A673 (cell line): ENCODE measurements at regions not wholly inside any gene's neighbourhood (a gene's known extent, or its start where the extent isn't known, plus 50 kb on each side); places are given as distances from the start of the nearest gene placed in this dataset.

ENCODE experiments used
- BruUV-seq: library from RNA; stranded (reverse); fragments of 400-500 nt; replicated peaks from 2 replicates; lab custom pipeline; 2021; lab: Mats Ljungman, UMichigan
- CTCF ChIA-PET: fragments of 300-600 bp; sonication (Branson Sonifier 250); formaldehyde crosslinking; loops from one replicate; lab custom pipeline; 2022; ENCODE audit warnings: antibody characterized with exemption; lab: Charles Lee
- POLR2A ChIA-PET: fragments of 300-600 bp; sonication (Branson Sonifier 250); formaldehyde crosslinking; loops from one replicate; lab custom pipeline; 2022; ENCODE audit warnings: antibody characterized with exemption; ENCODE audit not compliant: low non-redundant PET; lab: Charles Lee
- DNase-seq: peaks from one replicate; pipeline ENCODE4 v3.0.0-alpha.2; 2015; ENCODE audit warnings: low spot score
- H3K27ac ChIP-seq: fragments of 200-600 bp; sonication (generic); 2 replicates; pipeline ENCODE4 v1.5.1; 2016; ENCODE audit warnings: mixed run types, low read depth, mild to moderate bottlenecking, mixed read lengths, antibody characterized with exemption, low read length; ENCODE audit not compliant: poor library complexity, severe bottlenecking
- H3K27me3 ChIP-seq: fragments of 200-600 bp; sonication (generic); replicated peaks from 2 replicates; pipeline ENCODE4 v1.6.1; 2017; ENCODE audit warnings: mixed run types, low read depth, mild to moderate bottlenecking, mixed read lengths, antibody characterized with exemption, low read length; ENCODE audit not compliant: insufficient read depth, poor library complexity
- H3K36me3 ChIP-seq: fragments of 200-600 bp; sonication (generic); 2 replicates; pipeline ENCODE4 v1.6.1; 2016; ENCODE audit warnings: mixed run types, mild to moderate bottlenecking, mixed read lengths, antibody characterized with exemption, low read length; ENCODE audit not compliant: insufficient read depth, poor library complexity, severe bottlenecking
- H3K4me1 ChIP-seq: fragments of 200-600 bp; sonication (generic); 2 replicates; pipeline ENCODE4 v1.6.1; 2017; ENCODE audit warnings: mixed run types, mild to moderate bottlenecking, mixed read lengths, antibody characterized with exemption, low read length; ENCODE audit not compliant: insufficient read depth, poor library complexity, severe bottlenecking
- H3K4me3 ChIP-seq: fragments of 200-600 bp; sonication (generic); 2 replicates; pipeline ENCODE4 v1.5.1; 2016; ENCODE audit warnings: low read depth, mixed run types, mild to moderate bottlenecking, mixed read lengths, low read length; ENCODE audit not compliant: poor library complexity, severe bottlenecking
- H3K9me3 ChIP-seq: fragments of 200-600 bp; sonication (generic); 2 replicates; pipeline ENCODE4 v1.6.1; 2016; ENCODE audit warnings: mixed run types, low read depth, mild to moderate bottlenecking, mixed read lengths, antibody characterized with exemption, low read length; ENCODE audit not compliant: poor library complexity, severe bottlenecking
- CTCF ChIP-seq: fragments of 300-800, 200-600 bp; sonication (generic); conservative IDR thresholded peaks from 2 replicates; pipeline ENCODE4 v1.5.1; 2017; ENCODE audit warnings: low read depth, mild to moderate bottlenecking, antibody characterized with exemption, low read length, moderate library complexity, mixed read lengths
- EZH2 ChIP-seq: fragments of 200-600 bp; sonication (generic); IDR thresholded peaks from 2 replicates; pipeline ENCODE4 v1.6.1; 2017; ENCODE audit warnings: borderline replicate concordance, low read depth, mild to moderate bottlenecking, mixed read lengths, antibody characterized with exemption, low read length; ENCODE audit not compliant: poor library complexity, severe bottlenecking
- intact Hi-C: fragments of 100-400 bp; cut with micrococcal nuclease; formaldehyde crosslinking; loops from one replicate; pipeline ENCODE4 v1.10.0; 2022; ENCODE audit not compliant: unreplicated experiment

DNA sequence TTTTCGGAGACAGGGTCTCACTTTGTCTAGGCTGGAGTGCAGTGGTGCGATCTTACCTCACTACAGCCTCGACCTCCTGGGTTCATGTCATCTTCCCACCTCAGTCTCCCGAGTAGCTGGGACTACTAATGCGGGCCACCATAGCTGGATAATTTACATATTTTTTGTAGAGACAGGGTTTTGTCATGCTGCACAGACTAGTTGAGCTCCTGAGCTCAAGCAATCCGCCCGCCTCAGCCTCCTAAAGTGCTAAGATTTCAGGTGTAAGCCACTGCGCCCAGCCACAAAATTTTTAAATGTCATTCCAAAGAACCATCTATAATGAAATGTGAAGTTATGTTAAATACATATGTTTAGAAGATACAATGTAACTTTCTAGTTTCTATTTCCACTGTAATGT, 4747.7 kb upstream of the OR11H1 start:
- H3K27ac ChIP-seq: no peak overlapping the region
- POLR2A ChIA-PET: no interaction called here
- CTCF ChIA-PET: no interaction called here
- no peak for DNase-seq
- H3K36me3 ChIP-seq: no peaks in the 10 kb centered on the region
- TF ChIP-seq EZH2: no peak
- TF ChIP-seq CTCF: no peak
- H3K9me3 ChIP-seq: peaks cover 68% of the 10 kb centered on the region
- BruUV-seq: no TSS peak
- H3K27me3 ChIP-seq: no peaks in the 10 kb centered on the region
- no peaks in the 10 kb centered on the region for H3K4me1 ChIP-seq
- no peak overlapping the region for H3K4me3 ChIP-seq
- intact Hi-C loops: no loop called here

- ChIA-PET POLR2A (no interaction called here), CTCF (no interaction called here)
- Histone ChIP-seq H3K27me3 (no peaks in the 10 kb centered on the region), H3K4me1 (no peaks in the 10 kb centered on the region), H3K4me3 (no peak overlapping the region), H3K9me3 (peaks cover 56% of the 10 kb centered on the region), H3K36me3 (no peaks in the 10 kb centered on the region), H3K27ac (no peak overlapping the region)
- DNase-seq: no peak
- intact Hi-C loops: no loop called here
- TF ChIP-seq EZH2: no peak
- TF ChIP-seq CTCF: no peak
- no TSS peak for BruUV-seq
These were observed 4746.2 kb upstream of the OR11H1 start for GRCh38 chr22:10781571-10782403.
